Heart right ventricle (tissue), 16 donors: ENCODE measurements at regions not wholly inside any gene's neighbourhood (a gene's known extent, or its start where the extent isn't known, plus 50 kb on each side); places are given as distances from the start of the nearest gene placed in this dataset.

ENCODE experiments used
- ATAC-seq, 8 donors: fragments of 200-7000 bp; cut with Tn5 transposase; one replicate each; pipeline ENCODE4 v1.9.1; 2020; ENCODE audit warnings: mild to moderate bottlenecking in 8 of 8, moderate library complexity in 8 of 8, moderate number of reproducible peaks in 1 of 8
- DNase-seq, 2 donors: peaks; one replicate each; pipeline ENCODE4 v3.0.0-alpha.2; 2020
- H3K27ac ChIP-seq, 10 donors: fragments of 200-600 bp; sonication (generic) in 2 of 10; one replicate each; pipeline versions ENCODE4 v1.5.0 to v1.8.0; 2020 to 2022; ENCODE audit warnings: mild to moderate bottlenecking in 3 of 10
- H3K27me3 ChIP-seq, 7 donors: fragments of 200-600 bp; one replicate each; pipeline ENCODE4 v1.8.0; 2021 to 2022; ENCODE audit warnings: mild to moderate bottlenecking in 2 of 7
- H3K36me3 ChIP-seq, 9 donors: fragments of 200-600 bp; sonication (generic) in 1 of 9; one replicate each; pipeline versions ENCODE4 v1.5.0 to v1.8.0; 2020 to 2022; ENCODE audit warnings: mild to moderate bottlenecking in 2 of 9
- H3K4me1 ChIP-seq, 9 donors: fragments of 200-600 bp; sonication (generic) in 1 of 9; one replicate each; pipeline versions ENCODE4 v1.5.0 to v1.8.0; 2020 to 2022; ENCODE audit warnings: mild to moderate bottlenecking in 4 of 9
- H3K4me3 ChIP-seq, 10 donors: fragments of 200-600 bp; sonication (generic) in 2 of 10; one replicate each; pipeline versions ENCODE4 v1.5.0 to v1.8.0; 2020 to 2022; ENCODE audit warnings: mild to moderate bottlenecking in 7 of 10, moderate library complexity in 2 of 10
- H3K9me3 ChIP-seq, 11 donors: fragments of 200-600 bp in 10 of 11; sonication (generic) in 2 of 11; one replicate each; pipeline versions ENCODE4 v1.5.0 to v1.8.0; 2013 to 2022; ENCODE audit warnings: mild to moderate bottlenecking in 2 of 11, control low read depth in 1 of 11, moderate library complexity in 1 of 11
- WGBS, 2 donors: extraction: QIAGEN DNeasy Blood & Tissue Kit; methylation state at CpG; one replicate each; pipeline ENCODE4 v1.1.7; 2013; ENCODE audit warnings: inconsistent platforms in 1 of 2; 5-methylcytosine and 5-hydroxymethylcytosine counted together
- intact Hi-C, 10 donors: fragments of 100-400 bp; cut with DNase I; formaldehyde crosslinking; loops; one replicate each; pipeline versions ENCODE4 v1.11.1 to v1.14.2; 2022
- TF ChIP-seq, protein P1 (sequence below), 9 donors: fragments of 200-600 bp; sonication (generic) in 2 of 9; IDR thresholded peaks; one replicate each; pipeline versions ENCODE4 v1.5.0 to v1.8.0; 2021 to 2022; ENCODE audit warnings: antibody characterized with exemption in 9 of 9, mild to moderate bottlenecking in 5 of 9, moderate library complexity in 1 of 9
- donor health status: Arrhythmogenic right ventricular cardiomyopathy.
- donor health status: ischemic (EF 13 %, LVEDD 7.1; RV severe dilation, severe dysfunction).
- donor health status: healthy with polysubstance abuse.
- donor health status: DM: no; HTN: yes; CAD: no.
- donor health status: DM: no; HTN: no; CAD: no.
- donor health status: ischemic (EF 25% LVEDD 6.9; RV normal size, moderate dysfunction).
- donor health status: ischemic (EF 25% LVEDD 5.7; RV mildly dilated, moderate dysfunction).
- donor health status: healthy.
- donor health status: DM: yes; HTN: yes; CAD: no.
- donor health status: Ischemic cardiomyopathy.
- donor health status: ischemic (EF 35%, LVEDD 5.7; RV mildly dilated, moderate dysfunction).
- donor health status: nonischemic (EF 11% LVEDD 7.7; RV severe dilation, severe dysfunction).
- donor health status: DM: yes; HTN: yes; CAD: no.
- donor health status: PGD.
- donor health status: ischemic (EF 29% LVEDD 5.4; RV normal size, mild dysfunction).
- donor health status: nonischemic (EF 23%, LVEDD 6.1; RV moderate dilation, normal function).

DNA sequence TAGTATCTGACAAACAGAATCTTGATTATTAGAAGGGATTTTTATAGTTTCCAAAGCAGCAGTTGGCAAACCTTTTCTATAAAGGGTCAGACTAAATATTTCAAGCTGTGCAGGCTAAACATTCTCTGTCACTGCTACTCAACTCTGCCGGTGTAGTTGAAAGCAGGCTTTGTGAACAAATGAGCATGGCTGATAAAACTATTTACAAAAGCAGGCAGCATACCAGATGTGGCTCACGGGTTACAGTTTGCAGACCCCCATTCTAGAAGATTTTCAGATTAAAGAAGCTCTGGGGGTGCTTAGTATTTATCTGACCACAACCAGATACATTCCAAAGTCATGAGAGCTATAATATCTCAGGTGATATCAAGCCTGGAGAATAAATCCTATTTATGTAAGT is 1017.5 kb downstream of the SORCS1 start:
- ATAC-seq (no peak), DNase-seq (no peak)
- WGBS, 2 donors: 11 to 12% methylated on average over 2 of the region's 2 CpGs
- TF ChIP-seq, protein P1, sequence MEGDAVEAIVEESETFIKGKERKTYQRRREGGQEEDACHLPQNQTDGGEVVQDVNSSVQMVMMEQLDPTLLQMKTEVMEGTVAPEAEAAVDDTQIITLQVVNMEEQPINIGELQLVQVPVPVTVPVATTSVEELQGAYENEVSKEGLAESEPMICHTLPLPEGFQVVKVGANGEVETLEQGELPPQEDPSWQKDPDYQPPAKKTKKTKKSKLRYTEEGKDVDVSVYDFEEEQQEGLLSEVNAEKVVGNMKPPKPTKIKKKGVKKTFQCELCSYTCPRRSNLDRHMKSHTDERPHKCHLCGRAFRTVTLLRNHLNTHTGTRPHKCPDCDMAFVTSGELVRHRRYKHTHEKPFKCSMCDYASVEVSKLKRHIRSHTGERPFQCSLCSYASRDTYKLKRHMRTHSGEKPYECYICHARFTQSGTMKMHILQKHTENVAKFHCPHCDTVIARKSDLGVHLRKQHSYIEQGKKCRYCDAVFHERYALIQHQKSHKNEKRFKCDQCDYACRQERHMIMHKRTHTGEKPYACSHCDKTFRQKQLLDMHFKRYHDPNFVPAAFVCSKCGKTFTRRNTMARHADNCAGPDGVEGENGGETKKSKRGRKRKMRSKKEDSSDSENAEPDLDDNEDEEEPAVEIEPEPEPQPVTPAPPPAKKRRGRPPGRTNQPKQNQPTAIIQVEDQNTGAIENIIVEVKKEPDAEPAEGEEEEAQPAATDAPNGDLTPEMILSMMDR (IDR thresholded peaks at IDR 0.05): no peak
- peaks cover 0 to 14% (median 0%) of the 10 kb centered on the region in 11 donors for H3K9me3 ChIP-seq
- H3K4me1 ChIP-seq: no peaks in the 10 kb centered on the region
- no peak overlapping the region for H3K27ac ChIP-seq
- H3K36me3 ChIP-seq: no peaks in the 10 kb centered on the region
- H3K4me3 ChIP-seq: no peak overlapping the region
- intact Hi-C loops: no loop called here
- H3K27me3 ChIP-seq: no peaks in the 10 kb centered on the region

DNA sequence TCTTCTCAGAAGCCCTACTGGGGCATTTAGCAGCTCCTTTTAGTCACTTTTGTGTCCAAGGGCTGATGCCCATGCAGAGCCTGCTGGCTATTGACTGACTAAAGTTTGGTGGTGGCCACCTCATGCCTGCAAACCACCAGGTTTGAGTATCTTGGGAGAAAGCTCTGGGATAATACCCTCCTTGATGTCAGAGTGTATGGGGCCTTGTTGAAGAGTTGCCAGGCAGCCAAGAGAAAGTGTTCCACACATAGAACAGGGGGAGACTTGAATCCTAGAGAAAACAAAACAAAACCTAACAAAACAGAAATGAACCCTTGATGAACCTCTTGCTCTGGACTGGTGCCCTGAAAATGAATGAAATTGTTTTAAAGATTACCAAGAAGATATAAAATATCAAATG is 1024.6 kb downstream of the SORCS1 start:
- H3K9me3 ChIP-seq: no peaks in the 10 kb centered on the region
- intact Hi-C loops: no loop called here
- DNase-seq (no peak), ATAC-seq (no peak)
- no peak overlapping the region for H3K4me3 ChIP-seq
- no peaks in the 10 kb centered on the region for H3K36me3 ChIP-seq
- H3K27me3 ChIP-seq: no peaks in the 10 kb centered on the region
- H3K27ac ChIP-seq: no peak overlapping the region
- H3K4me1 ChIP-seq: no peaks in the 10 kb centered on the region
- TF ChIP-seq, protein P1 (IDR thresholded peaks at IDR 0.05): no peak

DNA sequence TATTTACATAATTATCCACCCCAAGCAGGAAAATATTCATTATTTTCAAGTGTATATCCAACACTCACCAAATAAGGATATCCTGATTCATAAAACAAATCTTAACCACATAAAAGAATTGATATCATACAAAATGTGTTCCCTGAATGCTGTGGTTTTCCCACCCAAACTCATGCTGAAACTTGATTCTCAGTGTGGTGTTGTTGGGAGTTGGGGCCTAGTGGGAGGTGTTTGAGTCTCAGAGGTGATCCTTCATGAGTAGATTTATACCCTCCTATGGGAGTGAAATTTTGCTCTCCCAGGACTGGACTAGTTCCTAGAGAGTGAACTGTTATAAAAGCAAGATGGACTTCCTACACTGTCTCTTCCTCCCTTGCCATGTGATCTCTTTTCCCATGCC is 1028.3 kb downstream of the SORCS1 start:
- no peak for ATAC-seq
- H3K9me3 ChIP-seq: no peaks in the 10 kb centered on the region
- H3K27me3 ChIP-seq: no peaks in the 10 kb centered on the region
- no peak overlapping the region for H3K4me3 ChIP-seq
- H3K4me1 ChIP-seq: no peaks in the 10 kb centered on the region
- TF ChIP-seq, protein P1 (IDR thresholded peaks at IDR 0.05): no peak
- no peak overlapping the region for H3K27ac ChIP-seq
- H3K36me3 ChIP-seq: no peaks in the 10 kb centered on the region
- intact Hi-C loops: no loop called here
- no peak for DNase-seq

DNA sequence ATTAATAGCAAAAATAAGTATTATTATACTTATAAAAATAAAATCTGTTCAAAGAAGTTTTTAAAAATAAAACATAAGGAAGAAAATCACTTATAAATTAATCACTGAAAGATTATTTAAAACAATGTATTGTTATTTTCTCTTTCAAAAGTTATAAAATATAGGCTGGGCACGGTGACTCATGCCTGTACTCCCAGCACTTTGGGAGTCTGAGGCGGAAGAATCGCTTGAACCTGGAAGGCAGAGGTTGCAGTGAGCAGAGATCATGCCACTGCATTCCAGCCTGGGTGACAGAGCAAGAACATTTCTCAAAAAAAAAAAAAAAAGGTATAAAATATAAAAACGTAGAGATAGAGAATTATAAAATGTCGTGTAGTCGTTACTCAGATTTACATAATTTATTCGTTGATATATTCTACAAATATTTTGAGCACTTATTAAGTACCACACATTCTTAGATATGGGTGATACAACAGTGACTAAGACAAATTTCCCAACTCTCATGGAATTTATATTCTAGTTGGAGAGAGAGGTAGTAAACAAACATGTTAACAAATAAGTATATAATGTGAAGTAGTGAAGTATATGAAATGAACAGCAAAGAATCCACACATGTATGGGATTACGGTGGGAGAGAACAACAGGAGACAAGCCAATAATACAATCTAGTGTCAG is 1030.0 kb downstream of the SORCS1 start:
- DNase-seq (no peak), ATAC-seq (no peak)
- Histone ChIP-seq H3K9me3 (no peaks in the 10 kb centered on the region), H3K27ac (no peak overlapping the region), H3K4me3 (no peak overlapping the region), H3K27me3 (no peaks in the 10 kb centered on the region), H3K4me1 (no peaks in the 10 kb centered on the region), H3K36me3 (no peaks in the 10 kb centered on the region)
- TF ChIP-seq, protein P1 (IDR thresholded peaks at IDR 0.05): no peak
- 73 to 85% methylated on average over 8 of the region's 8 CpGs for whole genome bisulfite sequencing, 2 donors
- intact Hi-C loops: no loop called here
